ENCODE measurements at regions not wholly inside any gene's neighbourhood (a gene's known extent, or its start where the extent isn't known, plus 50 kb on each side); places are given as distances from the start of the nearest gene placed in this dataset.

DNA sequence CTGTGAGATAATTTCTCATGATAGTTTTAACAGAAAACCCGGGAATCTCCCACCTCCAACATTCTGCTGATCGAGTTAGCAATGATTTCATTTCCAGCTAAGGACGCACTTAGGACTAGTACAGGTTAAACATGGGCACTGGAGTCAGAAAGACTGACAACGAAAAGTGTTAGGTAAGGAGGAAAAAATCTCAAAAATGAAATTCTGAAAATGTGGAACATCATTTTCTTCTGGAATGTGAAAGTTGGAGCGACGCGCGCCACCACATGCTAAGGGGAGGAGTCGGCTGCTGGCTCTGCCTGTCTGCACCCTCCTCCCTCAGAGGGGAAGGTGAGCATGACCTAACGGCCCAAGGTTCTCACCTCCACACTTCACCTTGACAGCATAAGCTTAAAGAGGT lies 221.6 kb upstream of the KCNG1 start:
- TF ChIP-seq CTCF (conservative IDR thresholded peaks at IDR 0.05 in 1 of 2, IDR thresholded peaks at IDR 0.05 in 1 of 2; ENCODE audit: extremely low read depth in 1 of 2, insufficient read depth in 1 of 2, low read depth in 1 of 2, low read length in 2 of 2): no peak
- TF ChIP-seq EZH2 (IDR thresholded peaks at IDR 0.05; ENCODE audit: borderline replicate concordance, low read length): no peak

Measured in mammary epithelial cell (primary cell).